IMR-90 (cell line): ENCODE measurements at regions not wholly inside any gene's neighbourhood (a gene's known extent, or its start where the extent isn't known, plus 50 kb on each side); places are given as distances from the start of the nearest gene placed in this dataset.
A peak's percentile ranks its signal among the peaks of the same experiment; 100 is the strongest.

Experiments used
- ATAC-seq: fragments of 200-7000 bp; cut with Tn5 transposase; 2 replicates; pipeline ENCODE4 v1.9.1; 2020; ENCODE audit warnings: low read depth, mild to moderate bottlenecking, moderate library complexity
- BruUV-seq: library from RNA; stranded (reverse); fragments of 400-500 nt; replicated peaks from 2 replicates; lab custom pipeline; 2021; lab: Mats Ljungman, UMichigan
- CTCF ChIA-PET: fragments of 300-600 bp; formaldehyde crosslinking; extraction: SDS; loops from one replicate; lab custom pipeline; 2021; ENCODE audit warnings: antibody characterized with exemption; lab: Yijun Ruan, JAX
- POLR2A ChIA-PET: fragments of 300-600 bp; sonication (Branson Sonifier 250); formaldehyde crosslinking; loops from one replicate; lab custom pipeline; 2022; ENCODE audit warnings: antibody characterized with exemption; ENCODE audit not compliant: unreplicated experiment; lab: Charles Lee
- DNase-seq: peaks from one replicate; pipeline ENCODE4 v3.0.0; 2013
- H2AFZ ChIP-seq: replicated peaks from 2 replicates; pipeline ENCODE3; 2013; ENCODE audit warnings: low read length, mild to moderate bottlenecking; ENCODE audit not compliant: poor library complexity
- H2AK5ac ChIP-seq: 2 replicates; pipeline ENCODE4 v1.6.1; 2013; ENCODE audit warnings: low read depth, low read length, inconsistent platforms
- H2AK9ac ChIP-seq: replicated peaks from 2 replicates; pipeline ENCODE3; 2013; ENCODE audit warnings: mild to moderate bottlenecking, low read depth, low read length, moderate library complexity; ENCODE audit not compliant: poor library complexity
- H2BK120ac ChIP-seq: 2 replicates; pipeline ENCODE4 v1.6.1; 2013; ENCODE audit warnings: low read depth, low read length, inconsistent platforms
- H2BK15ac ChIP-seq: 3 replicates; pipeline ENCODE4 v1.6.1; 2013; ENCODE audit warnings: low read depth, low read length, inconsistent platforms
- H2BK20ac ChIP-seq: 2 replicates; pipeline ENCODE4 v1.6.1; 2013; ENCODE audit warnings: low read depth, mild to moderate bottlenecking, inconsistent platforms, low read length, moderate library complexity
- H2BK5ac ChIP-seq: 2 replicates; pipeline ENCODE4 v1.6.1; 2013; ENCODE audit warnings: mild to moderate bottlenecking, low read depth, low read length, inconsistent platforms; ENCODE audit not compliant: poor library complexity, severe bottlenecking
- H3K14ac ChIP-seq: replicated peaks from 2 replicates; pipeline ENCODE4 v1.6.1; 2013; ENCODE audit warnings: low read depth, low read length, inconsistent platforms
- H3K18ac ChIP-seq: 2 replicates; pipeline ENCODE4 v1.6.1; 2013; ENCODE audit warnings: low read depth, low read length, control low read depth
- H3K23ac ChIP-seq: 2 replicates; pipeline ENCODE4 v1.6.1; 2013; ENCODE audit warnings: low read depth, low read length, inconsistent platforms
- H3K27ac ChIP-seq: 2 replicates; pipeline ENCODE4 v1.5.1; 2013; ENCODE audit warnings: mild to moderate bottlenecking, control low read depth, low read length; ENCODE audit not compliant: insufficient read depth
- H3K27me3 ChIP-seq: 2 replicates; pipeline ENCODE4 v1.6.1; 2013; ENCODE audit warnings: low read length; ENCODE audit not compliant: control insufficient read depth, insufficient read depth
- H3K36me3 ChIP-seq: 2 replicates; pipeline ENCODE4 v1.6.1; 2013; ENCODE audit warnings: low read length, mixed read lengths; ENCODE audit not compliant: control insufficient read depth, insufficient read depth
- H3K4ac ChIP-seq: 2 replicates; pipeline ENCODE4 v1.6.1; 2013; ENCODE audit warnings: low read depth, low read length, inconsistent platforms
- H3K4me1 ChIP-seq: 2 replicates; pipeline ENCODE4 v1.6.1; 2013; ENCODE audit warnings: low read length, mixed read lengths; ENCODE audit not compliant: control insufficient read depth, insufficient read depth
- H3K4me2 ChIP-seq: 2 replicates; pipeline ENCODE4 v1.6.1; 2013; ENCODE audit warnings: low read depth, mild to moderate bottlenecking, control low read depth, low read length, moderate library complexity
- H3K4me3 ChIP-seq: 2 replicates; pipeline ENCODE4 v1.5.1; 2013; ENCODE audit warnings: low read depth, mild to moderate bottlenecking, control low read depth, low read length, moderate library complexity; ENCODE audit not compliant: insufficient read depth
- H3K56ac ChIP-seq: 2 replicates; pipeline ENCODE4 v1.6.1; 2013; ENCODE audit warnings: low read length, inconsistent platforms; ENCODE audit not compliant: insufficient read depth; ENCODE audit errors: extremely low read depth
- H3K79me1 ChIP-seq, 2 experiments: 2 replicates each; pipeline ENCODE4 v1.6.1; 2013; ENCODE audit warnings: low read length in 2 of 2, inconsistent platforms in 1 of 2, low read depth in 1 of 2
- H3K9ac ChIP-seq: 2 replicates; pipeline ENCODE4 v1.6.1; 2013; ENCODE audit warnings: low read depth, low read length, control low read depth
- H3K9me1 ChIP-seq: 2 replicates; pipeline ENCODE4 v1.6.1; 2013; ENCODE audit warnings: low read length, inconsistent platforms; ENCODE audit not compliant: insufficient read depth
- H3K9me3 ChIP-seq: 2 replicates; pipeline ENCODE4 v1.6.1; 2013; ENCODE audit warnings: low read length; ENCODE audit not compliant: control insufficient read depth, insufficient read depth
- H4K20me1 ChIP-seq: 2 replicates; pipeline ENCODE4 v1.6.1; 2013; ENCODE audit warnings: low read length, inconsistent platforms; ENCODE audit not compliant: insufficient read depth
- H4K5ac ChIP-seq: 2 replicates; pipeline ENCODE4 v1.6.1; 2013; ENCODE audit warnings: mild to moderate bottlenecking, low read depth, low read length, control low read depth
- H4K8ac ChIP-seq, 2 experiments: 2 replicates each; pipeline ENCODE4 v1.6.1; 2013; ENCODE audit warnings: low read depth in 2 of 2, low read length in 2 of 2, control low read depth in 1 of 2, inconsistent platforms in 1 of 2
- H4K91ac ChIP-seq: 2 replicates; pipeline ENCODE4 v1.6.1; 2013; ENCODE audit warnings: low read depth, low read length, inconsistent platforms; ENCODE audit not compliant: insufficient read depth
- CTCF ChIP-seq: conservative IDR thresholded peaks from 2 replicates; pipeline ENCODE4 v1.5.1; 2012; ENCODE audit warnings: mild to moderate bottlenecking, low read depth, low read length, improper control_type of control experiment
- FOS ChIP-seq: fragments of 150-350 bp; IDR thresholded peaks from 2 replicates; pipeline ENCODE4 v1.6.1; 2016; ENCODE audit warnings: low read depth, low read length
- POLR2A ChIP-seq: IDR thresholded peaks from 2 replicates; pipeline ENCODE4 v1.6.1; 2012; ENCODE audit warnings: mild to moderate bottlenecking, low read depth, low read length
- WGBS, 2 experiments: methylation state at CpG; one replicate each; pipeline versions ENCODE4 v1.1.5 to v1.1.7; 2013; ENCODE audit warnings: missing lambda C conversion rate in 2 of 2; ENCODE audit not compliant: insufficient read length in 1 of 2; ENCODE audit errors: extremely low coverage in 2 of 2; 5-methylcytosine and 5-hydroxymethylcytosine counted together
- dilution Hi-C: fragments of 300-500 bp; cut with HindIII; formaldehyde crosslinking; loops from one replicate; pipeline ENCODE4 v1.14.3; 2018; ENCODE audit warnings: low sequenced_read_pairs; ENCODE audit not compliant: unreplicated experiment
- in situ Hi-C: fragments of 300-500 bp; cut with MboI; formaldehyde crosslinking; loops from 3 replicates; pipeline ENCODE4 v1.14.3; 2019; ENCODE audit warnings: low sequenced_read_pairs, inconsistent platforms, mixed read lengths
- intact Hi-C: fragments of 100-400 bp; cut with micrococcal nuclease; formaldehyde crosslinking; loops from 2 replicates; pipeline ENCODE4 v1.10.0; 2022

- WGBS, 2 experiments: no CpG with 5 or more reads among the region's 4 CpGs
- CTCF ChIA-PET: no interaction called here
- Histone ChIP-seq H3K4me3 (no peak overlapping the region), H3K56ac (no peak overlapping the region), H3K9me1 (peaks cover 10% of the 10 kb centered on the region), H4K8ac (no peak overlapping the region), H3K14ac (0 out of 2 replicates have a peak overlapping the region, but pooled peaks have one; percentile 9), H3K9me3 (no peaks in the 10 kb centered on the region), H2BK20ac (peak overlapping the region; percentile 21), H2AK5ac (no peak overlapping the region; the same call in 1 of the 2 replicates), H4K91ac (no peak overlapping the region), H3K79me1 (no peaks in the 10 kb centered on the region), H2AFZ (no peak overlapping the region), H4K5ac (no peak overlapping the region), H3K4me2 (no peak overlapping the region), H3K23ac (no peak overlapping the region; the same call in 1 of the 2 replicates), H2BK15ac (peak overlapping the region; percentile 80; the same call in 1 of the 3 replicates), H3K18ac (no peak overlapping the region), H3K27ac (no peak overlapping the region), H3K4me1 (peaks cover 27% of the 10 kb centered on the region), H2AK9ac (no peak overlapping the region), H3K4ac (peak overlapping the region; percentile 47; the same call in 1 of the 2 replicates), H2BK5ac (no peak overlapping the region), H2BK120ac (no peak overlapping the region), H3K36me3 (no peaks in the 10 kb centered on the region), H4K20me1 (no peaks in the 10 kb centered on the region), H3K27me3 (no peaks in the 10 kb centered on the region), H3K9ac (no peak overlapping the region)
- BruUV-seq: no TSS peak
- ATAC-seq (no peak), DNase-seq (no peak)
- POLR2A ChIA-PET: interaction anchor here (0.5 kb wide), 1 partner anchor 23 kb away, joined by 3 read pairs; no protein-coding TSS in a partner anchor
- in situ Hi-C loops (no loop called here), dilution Hi-C loops (no loop called here), intact Hi-C loops (no loop called here)
- TF ChIP-seq POLR2A: no peak
- no peak for TF ChIP-seq FOS
- TF ChIP-seq CTCF: no peak
Measured at GRCh38 chr4:123557857-123558536, 161.4 kb downstream of the SPRY1 start.
